Fibroblast of lung (primary cell): ENCODE measurements at regions not wholly inside any gene's neighbourhood (a gene's known extent, or its start where the extent isn't known, plus 50 kb on each side); places are given as distances from the start of the nearest gene placed in this dataset.

Experiments used
- DNase-seq, 2 donors: peaks; one replicate each; pipeline versions ENCODE4 v3.0.0 to v3.0.0-alpha.2; 2010; ENCODE audit warnings: low read depth in 2 of 2
- H2AFZ ChIP-seq: 2 replicates; pipeline ENCODE4 v1.5.1; 2012; ENCODE audit warnings: low read length, control low read depth, inconsistent platforms
- H3K27ac ChIP-seq: 2 replicates; pipeline ENCODE4 v1.5.1; 2011; ENCODE audit warnings: low read length, control low read depth; ENCODE audit not compliant: insufficient read depth
- H3K27me3 ChIP-seq: 2 replicates; pipeline ENCODE4 v1.5.1; 2011; ENCODE audit warnings: mild to moderate bottlenecking, low read length; ENCODE audit not compliant: control insufficient read depth, insufficient read depth
- H3K36me3 ChIP-seq: 2 replicates; pipeline ENCODE4 v1.5.1; 2011; ENCODE audit warnings: low read length; ENCODE audit not compliant: control insufficient read depth, insufficient read depth
- H3K4me1 ChIP-seq: 2 replicates; pipeline ENCODE4 v1.5.1; 2011; ENCODE audit warnings: low read length; ENCODE audit not compliant: control insufficient read depth, insufficient read depth; ENCODE audit errors: extremely low read depth
- H3K4me2 ChIP-seq: 2 replicates; pipeline ENCODE4 v1.5.1; 2011; ENCODE audit warnings: low read length, control low read depth; ENCODE audit not compliant: insufficient read depth; ENCODE audit errors: extremely low read depth
- H3K4me3 ChIP-seq, 4 experiments: fragments of 200-600 bp in 1 of 4; sonication (generic) in 1 of 4; replicated peaks in 1 of 4; 2 replicates each; pipeline ENCODE4 v1.5.1; 2011 to 2016; ENCODE audit warnings: low read length in 4 of 4, low read depth in 3 of 4, mild to moderate bottlenecking in 3 of 4, control low read depth in 2 of 4, inconsistent platforms in 1 of 4, mixed read lengths in 1 of 4; ENCODE audit not compliant: insufficient read depth in 1 of 4; ENCODE audit errors: control extremely low read depth in 1 of 4
- H3K79me2 ChIP-seq: 2 replicates; pipeline ENCODE4 v1.5.1; 2012; ENCODE audit warnings: mild to moderate bottlenecking, low read length, inconsistent platforms; ENCODE audit not compliant: control insufficient read depth, insufficient read depth
- H3K9ac ChIP-seq: 2 replicates; pipeline ENCODE4 v1.5.1; 2011; ENCODE audit warnings: mild to moderate bottlenecking, low read length, control low read depth; ENCODE audit not compliant: insufficient read depth
- H3K9me3 ChIP-seq: 2 replicates; pipeline ENCODE4 v1.5.1; 2012; ENCODE audit warnings: low read depth, low read length; ENCODE audit not compliant: control insufficient read depth, insufficient read depth
- H4K20me1 ChIP-seq: 2 replicates; pipeline ENCODE4 v1.5.1; 2011; ENCODE audit warnings: low read length; ENCODE audit not compliant: control insufficient read depth, insufficient read depth; ENCODE audit errors: extremely low read depth
- EZH2 ChIP-seq: IDR thresholded peaks from 2 replicates; pipeline ENCODE4 v1.5.1; 2012; ENCODE audit warnings: low read length, control low read depth, mild to moderate bottlenecking; ENCODE audit errors: missing control alignments
- TF ChIP-seq, protein P1 (sequence below), 2 donors: IDR thresholded peaks in 1 of 2; conservative IDR thresholded peaks in 1 of 2; 1 replicate in 1 of 2; 2 replicates in 1 of 2; pipeline ENCODE4 v1.5.1; 2011 to 2012; ENCODE audit warnings: low read length in 2 of 2, control low read depth in 1 of 2, inconsistent platforms in 1 of 2, low read depth in 1 of 2, mild to moderate bottlenecking in 1 of 2

DNA sequence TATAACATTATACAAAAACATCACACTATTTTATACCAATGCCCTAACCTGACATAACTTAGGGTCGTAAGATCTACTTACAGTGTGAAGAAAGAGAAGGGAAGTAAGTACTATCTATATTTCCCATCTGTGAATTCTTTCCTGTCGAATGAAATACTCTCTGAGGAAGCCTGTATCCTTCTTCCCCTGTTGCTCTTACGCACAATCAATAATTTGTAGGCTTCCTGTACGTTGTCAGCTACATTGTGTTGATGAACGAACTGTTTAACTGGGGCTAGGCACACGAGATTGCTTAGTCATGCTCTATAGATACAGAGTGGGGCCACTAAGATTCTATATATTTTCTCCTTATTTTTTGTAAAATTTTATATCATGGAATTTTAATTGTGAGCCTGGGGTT is 1125.0 kb upstream of the CELF4 start:
- no peak for DNase-seq
- Histone ChIP-seq H2AFZ (no peak overlapping the region), H3K79me2 (no peaks in the 10 kb centered on the region), H3K36me3 (no peaks in the 10 kb centered on the region), H3K4me2 (no peak overlapping the region), H3K27me3 (no peaks in the 10 kb centered on the region), H3K4me3 (no peak overlapping the region), H4K20me1 (no peaks in the 10 kb centered on the region), H3K4me1 (no peaks in the 10 kb centered on the region), H3K9me3 (no peaks in the 10 kb centered on the region), H3K27ac (no peak overlapping the region), H3K9ac (no peak overlapping the region)
- no peak for TF ChIP-seq EZH2
- TF ChIP-seq, protein P1, sequence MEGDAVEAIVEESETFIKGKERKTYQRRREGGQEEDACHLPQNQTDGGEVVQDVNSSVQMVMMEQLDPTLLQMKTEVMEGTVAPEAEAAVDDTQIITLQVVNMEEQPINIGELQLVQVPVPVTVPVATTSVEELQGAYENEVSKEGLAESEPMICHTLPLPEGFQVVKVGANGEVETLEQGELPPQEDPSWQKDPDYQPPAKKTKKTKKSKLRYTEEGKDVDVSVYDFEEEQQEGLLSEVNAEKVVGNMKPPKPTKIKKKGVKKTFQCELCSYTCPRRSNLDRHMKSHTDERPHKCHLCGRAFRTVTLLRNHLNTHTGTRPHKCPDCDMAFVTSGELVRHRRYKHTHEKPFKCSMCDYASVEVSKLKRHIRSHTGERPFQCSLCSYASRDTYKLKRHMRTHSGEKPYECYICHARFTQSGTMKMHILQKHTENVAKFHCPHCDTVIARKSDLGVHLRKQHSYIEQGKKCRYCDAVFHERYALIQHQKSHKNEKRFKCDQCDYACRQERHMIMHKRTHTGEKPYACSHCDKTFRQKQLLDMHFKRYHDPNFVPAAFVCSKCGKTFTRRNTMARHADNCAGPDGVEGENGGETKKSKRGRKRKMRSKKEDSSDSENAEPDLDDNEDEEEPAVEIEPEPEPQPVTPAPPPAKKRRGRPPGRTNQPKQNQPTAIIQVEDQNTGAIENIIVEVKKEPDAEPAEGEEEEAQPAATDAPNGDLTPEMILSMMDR (conservative IDR thresholded peaks at IDR 0.05 in 1 of 2, IDR thresholded peaks at IDR 0.05 in 1 of 2; ENCODE audit: low read depth in 1 of 2, low read length in 2 of 2): no peak

DNA sequence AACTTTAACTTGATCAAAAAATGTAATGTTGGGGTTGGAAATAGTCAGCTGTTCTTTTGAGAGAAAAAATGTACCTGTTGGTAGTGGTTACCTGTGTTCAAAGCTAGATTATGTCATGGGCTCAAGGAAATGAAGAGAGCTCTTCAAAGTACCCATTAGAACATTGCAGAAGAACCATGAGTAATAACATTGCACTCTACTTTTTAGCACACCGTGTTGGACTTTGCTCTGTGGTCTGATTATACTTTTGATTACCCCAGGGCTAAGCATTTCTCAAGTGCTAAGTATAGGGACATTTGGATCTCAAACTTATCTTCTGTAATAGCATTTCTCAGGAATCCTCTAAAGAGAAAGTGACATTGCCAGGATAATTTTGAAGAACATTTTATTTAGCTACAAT is 1122.8 kb upstream of the CELF4 start:
- H3K79me2 ChIP-seq: no peaks in the 10 kb centered on the region

DNA sequence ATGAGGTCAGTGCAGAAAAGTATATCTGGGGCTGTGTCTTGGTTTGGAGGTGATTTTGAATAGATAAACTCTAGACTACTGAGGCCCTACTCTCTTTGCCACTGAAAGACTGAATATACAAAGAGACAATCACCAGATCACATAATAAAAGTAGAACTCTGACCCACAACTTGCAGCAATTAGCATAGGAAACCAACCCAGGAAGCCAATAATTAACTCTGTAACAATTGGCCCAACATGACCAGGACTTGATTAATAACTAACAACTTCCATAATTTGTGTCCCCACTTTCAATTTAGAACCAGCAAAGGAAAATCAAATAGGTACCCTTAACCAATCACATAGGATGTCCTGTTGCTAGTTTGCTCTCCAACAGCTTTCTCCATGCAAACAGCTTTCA is 1104.9 kb upstream of the CELF4 start:
- TF ChIP-seq EZH2: no peak
- TF ChIP-seq, protein P1 (conservative IDR thresholded peaks at IDR 0.05 in 1 of 2, IDR thresholded peaks at IDR 0.05 in 1 of 2; ENCODE audit: low read depth in 1 of 2, low read length in 2 of 2): no peak
- H3K4me2 ChIP-seq: no peak overlapping the region
- H4K20me1 ChIP-seq: no peaks in the 10 kb centered on the region
- no peaks in the 10 kb centered on the region for H3K4me1 ChIP-seq
- no peaks in the 10 kb centered on the region for H3K36me3 ChIP-seq
- no peaks in the 10 kb centered on the region for H3K27me3 ChIP-seq
- H3K9ac ChIP-seq: no peak overlapping the region
- no peak overlapping the region for H3K4me3 ChIP-seq
- DNase-seq: no peak
- no peak overlapping the region for H2AFZ ChIP-seq
- no peaks in the 10 kb centered on the region for H3K79me2 ChIP-seq
- H3K9me3 ChIP-seq: no peaks in the 10 kb centered on the region
- no peak overlapping the region for H3K27ac ChIP-seq

More for the DNA sequence above, 1122.8 kb upstream of the CELF4 start:
- no peak overlapping the region for H2AFZ ChIP-seq
- no peak for TF ChIP-seq EZH2
- TF ChIP-seq, protein P1 (conservative IDR thresholded peaks at IDR 0.05 in 1 of 2, IDR thresholded peaks at IDR 0.05 in 1 of 2; ENCODE audit: low read depth in 1 of 2, low read length in 2 of 2): no peak
- H3K4me2 ChIP-seq: no peak overlapping the region
- H3K9me3 ChIP-seq: no peaks in the 10 kb centered on the region
- no peaks in the 10 kb centered on the region for H4K20me1 ChIP-seq
- H3K27ac ChIP-seq: no peak overlapping the region
- no peaks in the 10 kb centered on the region for H3K27me3 ChIP-seq
- H3K4me3 ChIP-seq: no peak overlapping the region
- H3K36me3 ChIP-seq: no peaks in the 10 kb centered on the region
- no peak for DNase-seq
- H3K4me1 ChIP-seq: no peaks in the 10 kb centered on the region
- H3K9ac ChIP-seq: no peak overlapping the region
